ENCODE measurements at regions not wholly inside any gene's neighbourhood (a gene's known extent, or its start where the extent isn't known, plus 50 kb on each side); places are given as distances from the start of the nearest gene placed in this dataset.

DNA sequence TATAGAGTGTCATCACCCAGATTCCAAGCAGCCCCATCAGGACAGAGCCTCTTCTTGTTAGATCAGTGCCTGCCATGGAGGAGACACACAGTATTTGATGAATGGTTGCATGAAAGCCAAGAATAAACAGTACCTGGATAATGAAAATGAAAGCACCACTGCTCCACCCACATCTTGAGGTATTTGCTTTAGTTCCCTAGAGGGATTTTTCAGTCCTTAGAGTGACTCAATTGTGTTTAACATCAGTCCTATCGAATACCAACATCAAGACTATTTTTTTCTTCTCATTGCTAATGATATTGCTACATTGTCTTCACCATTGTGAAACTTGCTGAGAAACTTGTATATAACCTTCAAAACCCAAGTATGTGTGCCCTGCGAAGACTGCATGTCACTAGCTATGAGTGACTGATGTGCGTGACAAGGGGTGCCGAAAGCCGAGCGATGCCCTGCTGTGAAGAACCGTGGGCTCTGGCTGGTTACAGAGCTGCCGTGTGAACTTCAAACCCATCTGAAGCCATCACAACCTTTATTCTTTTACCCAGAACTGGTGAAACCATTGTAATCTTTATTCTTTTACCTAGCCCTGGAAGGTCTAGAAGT lies 211.3 kb upstream of the FAT1 start:
- no peak for DNase-seq

GRCh38 chr4:186935901-186936300 lies 212.2 kb upstream of the FAT1 start:
- no peak for DNase-seq

DNA sequence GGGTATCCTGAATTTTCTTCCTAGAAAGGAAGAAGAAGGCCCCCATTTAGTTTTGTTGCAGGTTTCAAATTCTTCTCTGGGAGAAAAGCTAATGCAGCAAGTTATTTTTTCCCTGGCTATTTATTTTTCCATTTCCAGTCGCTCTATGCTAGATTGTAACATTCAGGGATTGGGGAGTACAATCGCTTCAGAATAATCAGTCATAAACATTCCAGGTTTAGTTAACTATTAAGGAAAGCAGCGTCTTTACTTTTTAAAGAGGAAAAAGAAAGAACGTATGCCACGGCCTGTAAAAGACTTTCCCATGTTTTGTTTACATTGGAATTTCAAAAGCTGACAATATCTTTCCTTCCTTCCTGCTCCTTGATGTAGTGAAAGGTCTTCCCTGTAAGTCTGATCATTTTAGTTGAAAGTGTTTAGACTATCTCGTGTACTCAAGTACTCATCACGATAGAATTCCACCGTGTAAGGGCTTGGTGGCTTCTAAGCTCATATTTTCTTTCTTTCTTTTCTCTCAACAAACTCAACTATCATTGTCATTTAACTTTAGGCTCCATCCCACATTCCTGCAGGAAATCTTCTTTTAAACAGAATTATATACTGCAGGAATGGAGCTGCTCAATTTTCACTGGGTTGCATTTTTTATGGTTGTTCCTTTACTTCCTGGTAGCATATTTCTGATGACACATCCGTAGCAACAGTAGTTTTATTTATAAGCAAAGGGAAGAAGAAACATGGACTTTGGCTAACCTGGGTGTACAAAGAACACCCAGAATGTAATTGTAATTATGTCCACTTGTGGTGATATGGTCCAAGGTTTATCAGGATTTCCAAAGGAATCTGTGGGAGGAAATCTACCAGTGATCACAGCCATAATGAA lies 213.1 kb upstream of the FAT1 start:
- peak in 1 of 2 donors; percentile 28 for DNase-seq

GRCh38 chr4:186939226-186939625 lies 215.6 kb upstream of the FAT1 start:
- no peak for DNase-seq

DNA sequence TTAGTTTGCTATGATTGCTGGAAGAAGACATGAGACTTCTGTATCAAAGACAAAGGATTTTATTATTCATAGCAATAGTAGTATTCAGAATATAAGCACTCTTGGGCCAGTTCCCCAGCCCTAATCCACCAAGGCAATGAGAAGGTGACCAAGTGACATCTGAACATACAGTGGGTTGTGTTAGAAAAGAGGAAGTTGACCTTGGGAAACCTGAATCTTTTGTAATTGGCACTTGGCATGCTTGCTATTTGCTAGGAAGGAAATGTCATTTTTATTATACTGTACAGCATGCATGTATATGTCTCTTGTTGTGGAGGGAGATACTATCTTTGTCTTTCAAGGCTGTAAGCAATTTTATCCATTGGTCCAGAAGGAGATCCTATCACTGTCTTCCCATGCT lies 216.1 kb upstream of the FAT1 start:
- DNase-seq: peak in 1 of 2 donors; percentile 32

DNA sequence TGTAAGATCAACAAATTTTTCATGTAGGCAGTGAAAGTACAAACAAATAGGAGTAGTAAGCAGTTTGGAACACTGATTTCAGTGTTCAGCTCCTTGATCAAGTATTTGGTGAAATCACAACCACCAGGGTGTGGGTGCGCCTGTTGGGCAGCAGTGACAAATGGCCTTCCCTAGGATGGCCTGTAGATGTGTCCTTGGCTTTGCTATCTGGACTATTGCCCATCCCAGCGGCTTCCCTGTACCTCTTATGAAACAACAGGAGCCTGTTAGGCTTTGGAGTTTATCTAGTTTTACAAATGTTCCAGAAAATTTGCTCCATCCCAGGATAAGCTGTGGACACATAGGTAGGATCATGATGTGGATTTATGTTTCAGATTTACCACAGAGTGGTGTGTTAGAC lies 216.8 kb upstream of the FAT1 start:
- no peak for DNase-seq

DNA sequence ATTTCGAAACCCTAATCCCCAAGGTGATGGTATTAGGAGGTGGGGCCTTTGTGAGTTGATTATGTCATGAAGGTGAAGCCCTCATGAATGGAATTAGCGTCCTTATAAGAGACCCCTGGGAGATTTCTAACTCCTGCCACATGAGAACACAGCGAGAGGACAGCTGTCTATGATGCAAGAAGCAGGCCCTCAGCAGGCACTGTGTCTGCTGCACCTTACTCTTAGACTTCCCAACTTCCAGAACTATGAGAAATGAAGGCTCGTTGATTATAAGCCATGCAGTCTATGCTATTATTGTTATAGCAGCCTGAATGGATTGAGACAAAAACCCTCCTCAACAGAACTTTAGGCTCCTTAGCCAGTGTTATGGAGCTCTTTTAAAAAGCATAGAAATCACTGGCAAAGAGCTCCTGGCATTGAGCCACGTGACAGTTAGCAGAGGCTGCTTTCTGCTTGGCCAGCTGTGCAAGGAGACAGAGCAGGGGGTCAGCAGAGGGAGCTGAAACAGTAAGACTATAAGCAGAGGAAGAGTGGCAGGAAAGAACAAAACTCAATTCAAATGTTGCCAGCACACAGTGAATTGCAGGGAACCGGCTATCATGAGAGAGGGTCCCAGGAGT lies 219.2 kb upstream of the FAT1 start:
- DNase-seq: no peak

DNA sequence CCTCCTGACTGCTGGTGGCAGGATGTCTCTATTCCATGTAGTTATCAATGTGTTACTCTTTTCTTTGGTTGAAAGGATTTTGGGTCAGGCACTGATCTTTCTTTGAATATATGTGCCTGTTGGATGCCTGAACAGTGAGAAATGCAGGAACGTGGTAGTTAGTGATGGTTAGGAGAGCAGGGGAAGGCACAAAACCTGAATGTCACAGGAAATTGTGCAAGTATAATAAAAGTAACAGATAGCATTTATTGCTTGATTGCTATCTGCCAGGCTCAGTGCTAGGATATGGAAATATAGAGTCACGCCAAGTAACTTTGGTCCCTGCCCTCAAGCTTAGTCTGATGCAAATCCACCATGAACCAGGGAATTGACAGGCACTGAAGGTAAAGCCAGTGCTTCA lies 219.8 kb upstream of the FAT1 start:
- DNase-seq: no peak

DNA sequence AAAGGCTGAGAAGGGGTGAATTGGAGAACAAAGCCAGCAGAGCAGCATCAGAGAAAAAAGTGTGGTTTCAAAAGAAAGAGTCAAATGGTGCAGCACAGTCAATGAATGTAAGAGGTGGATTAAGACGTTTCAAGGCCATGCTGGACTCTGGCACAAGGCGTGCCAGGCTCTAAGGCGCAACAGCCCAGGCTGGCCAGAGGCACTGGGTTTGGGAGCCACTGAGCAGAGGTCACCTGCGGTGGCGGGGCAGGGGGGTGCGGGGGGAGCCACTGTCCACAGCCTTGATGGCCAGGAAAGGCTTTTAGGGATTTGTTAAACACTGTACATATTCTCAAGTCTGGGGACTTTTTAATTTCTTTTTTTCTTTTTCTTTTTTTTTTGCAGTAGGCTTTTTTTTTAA lies 222.5 kb upstream of the FAT1 start:
- no peak for DNase-seq

GRCh38 chr4:186946682-186947294 lies 223.1 kb upstream of the FAT1 start:
- no peak for DNase-seq

DNA sequence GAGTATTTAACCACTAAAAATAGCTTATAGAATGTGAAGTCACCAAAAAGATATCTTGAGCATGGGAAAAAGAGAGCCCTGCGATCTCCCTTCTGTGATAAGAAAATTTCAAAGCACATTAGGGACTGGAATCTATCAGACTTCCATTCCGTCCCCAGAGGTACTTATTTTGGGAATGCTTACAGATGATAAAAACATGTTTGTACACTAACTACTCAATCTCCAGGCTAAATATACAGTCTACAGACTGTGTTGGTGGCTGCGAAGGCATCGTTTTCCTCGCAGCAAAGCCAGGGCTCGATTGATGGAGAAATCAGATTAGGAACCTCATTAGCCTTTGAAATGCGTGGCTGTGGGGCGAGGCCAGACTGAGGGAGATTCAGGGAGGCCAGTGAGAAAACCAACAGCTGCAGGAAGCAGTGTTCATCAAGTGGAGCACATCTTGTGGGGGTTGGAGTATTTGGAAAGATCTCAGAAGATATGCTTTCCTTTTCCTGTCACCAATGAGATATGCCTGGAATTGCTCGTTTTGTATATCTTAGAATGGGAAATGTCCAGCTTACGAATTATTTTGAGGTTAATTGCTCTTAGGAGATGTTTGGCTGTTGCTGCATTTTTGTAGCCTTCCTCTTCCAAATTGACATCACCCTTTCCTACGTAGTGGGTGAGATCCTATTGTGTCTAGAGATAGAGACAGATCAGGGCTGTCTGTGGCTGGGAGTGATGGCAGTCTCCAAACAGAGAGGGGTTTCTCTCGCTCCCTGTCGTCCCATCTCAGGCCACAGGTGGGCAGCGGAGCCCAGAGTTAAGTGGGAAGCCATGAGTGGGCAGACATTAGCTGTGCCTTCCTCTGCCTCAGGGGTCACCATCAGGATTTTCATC lies 224.9 kb upstream of the FAT1 start:
- DNase-seq: no peak

DNA sequence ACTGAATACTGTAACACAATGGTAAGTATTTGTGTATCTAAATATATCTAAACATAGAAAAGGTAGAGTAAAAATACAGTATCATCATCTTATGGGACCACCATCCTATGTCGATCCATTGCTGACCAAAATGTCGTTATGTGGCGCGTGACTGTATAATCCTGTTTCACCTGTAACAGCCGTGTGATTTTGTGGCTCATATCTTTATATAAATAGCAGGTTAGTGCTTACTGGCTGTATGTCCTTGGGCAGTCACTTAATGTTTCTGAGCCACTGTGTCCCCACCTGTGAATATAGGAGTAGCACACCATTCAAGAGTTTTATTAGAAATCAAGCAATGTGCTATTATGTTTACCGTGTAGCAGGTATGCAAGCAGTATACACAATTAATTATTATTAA lies 226.2 kb upstream of the FAT1 start:
- no peak for DNase-seq

DNA sequence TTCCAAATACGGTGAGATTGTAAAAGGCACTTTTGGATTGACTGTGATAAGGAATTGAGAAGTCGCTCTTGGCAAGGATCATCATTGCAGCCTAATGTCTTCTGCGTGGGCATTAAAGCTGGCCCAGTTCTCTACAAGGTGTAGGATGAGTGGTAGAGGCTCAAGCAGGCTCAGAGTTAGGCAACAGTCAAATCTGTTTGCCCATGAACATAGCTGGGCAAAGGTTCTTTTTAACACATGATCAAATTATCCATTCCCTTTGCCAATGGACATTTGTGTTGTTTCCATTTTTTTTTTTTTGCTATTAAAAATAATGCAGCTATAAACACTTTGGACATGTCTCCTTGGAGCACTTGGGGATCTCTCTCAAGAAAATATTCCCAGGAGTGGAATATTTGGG lies 229.1 kb upstream of the FAT1 start:
- no peak for DNase-seq

GRCh38 chr4:186953599-186954260 lies 230.1 kb upstream of the FAT1 start:
- no peak for DNase-seq

- no peak for DNase-seq
Measured at GRCh38 chr4:186954509-186954908, 230.9 kb upstream of the FAT1 start.

DNA sequence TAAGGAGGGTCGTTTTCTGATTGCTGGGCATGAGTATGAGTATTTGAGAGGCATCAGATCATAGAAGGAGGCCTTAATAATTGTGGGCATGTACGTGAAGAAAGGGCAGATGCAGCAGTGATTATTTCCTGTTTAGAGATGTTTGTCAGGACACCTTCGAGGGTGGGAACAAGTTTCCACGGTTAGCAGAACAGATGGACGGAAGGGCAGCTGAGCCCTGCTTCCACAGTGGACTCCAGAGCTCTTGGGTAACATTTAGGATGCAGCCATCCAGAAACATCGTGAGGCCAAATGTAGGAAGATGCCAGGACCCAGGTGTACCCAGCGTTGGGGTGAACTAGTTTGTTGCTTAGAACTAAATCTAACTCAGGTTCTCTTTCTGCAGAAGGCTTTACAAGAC lies 231.3 kb upstream of the FAT1 start:
- no peak for DNase-seq

- DNase-seq: no peak
Measured at GRCh38 chr4:186957952-186958555, 234.4 kb upstream of the FAT1 start.

- DNase-seq: no peak
Measured at GRCh38 chr4:186958726-186959350, 235.2 kb upstream of the FAT1 start.

DNA sequence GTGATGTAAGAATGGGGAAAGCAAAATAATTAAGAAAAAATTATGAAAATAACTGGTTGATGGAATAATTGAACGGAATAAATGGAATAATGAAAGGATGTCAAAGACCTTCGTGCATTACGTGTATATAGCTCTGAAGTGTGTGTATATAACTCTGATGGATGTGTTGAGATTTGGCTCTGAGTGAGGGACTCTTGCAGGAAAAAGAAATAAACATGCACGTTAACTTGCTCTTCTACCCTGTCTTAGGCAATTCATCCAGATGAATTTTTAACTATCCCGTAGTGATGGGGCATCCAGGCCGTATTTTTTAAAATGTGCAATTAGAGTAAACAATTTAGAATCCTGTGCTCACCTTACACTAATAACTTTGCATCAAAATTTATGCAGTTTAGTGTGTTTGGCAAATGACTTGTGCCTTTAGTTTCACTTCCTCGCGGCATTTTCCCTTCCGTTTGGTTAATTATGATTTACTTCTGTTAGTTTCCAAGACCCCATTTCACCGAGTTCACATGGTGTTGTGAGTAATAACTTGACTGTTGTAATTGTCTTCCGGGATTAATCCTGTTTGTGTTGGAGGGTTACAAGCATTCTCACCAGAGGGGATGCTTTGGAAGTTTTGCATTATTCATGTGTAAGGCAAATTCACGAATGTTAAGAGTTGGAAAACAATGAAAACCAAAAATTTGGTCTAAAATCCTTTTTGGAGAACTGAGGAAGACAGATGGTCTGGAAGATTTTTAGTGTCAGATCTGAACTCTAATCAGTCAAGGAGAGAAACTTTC lies 256.5 kb upstream of the FAT1 start:
- DNase-seq: no peak

DNA sequence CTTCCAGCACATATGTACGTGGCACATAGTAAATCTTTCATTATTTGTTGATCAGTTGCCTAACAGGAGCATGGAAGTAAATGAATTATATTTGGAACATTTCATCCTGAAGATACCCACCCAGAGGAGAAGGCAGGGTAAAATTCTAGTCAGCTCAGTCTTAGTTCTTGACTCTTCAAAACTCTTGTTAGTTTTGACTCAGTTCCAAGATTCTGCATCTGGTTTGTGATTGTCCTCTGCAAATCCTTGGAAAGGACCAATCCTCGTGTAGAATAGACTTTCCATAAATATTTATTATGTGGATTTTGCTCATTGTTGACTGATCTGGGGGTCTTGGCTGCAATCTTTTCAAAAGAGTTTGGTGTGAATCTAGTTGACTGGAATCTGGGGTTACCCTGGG lies 257.5 kb upstream of the FAT1 start:
- DNase-seq: no peak
